Stimulated activated memory B cell treated with anti-CD40 and anti-IgM and Interleukin-4, amounts not matched to agents 10 μg/mL and 1 μg/mL and 100 μg/mL, for 72 hours (primary cell): ENCODE measurements at regions not wholly inside any gene's neighbourhood (a gene's known extent, or its start where the extent isn't known, plus 50 kb on each side); places are given as distances from the start of the nearest gene placed in this dataset.

ENCODE experiments used
- ATAC-seq: fragments of 150-1000 bp; cut with Tn5 transposase; 2 replicates; pipeline ENCODE4 v1.10.0; 2021
- H3K27ac Mint-ChIP-seq: one replicate; pipeline ENCODE4 v1.8.0; 2022; ENCODE audit warnings: mild to moderate bottlenecking, mixed read lengths
- H3K27me3 Mint-ChIP-seq: one replicate; pipeline ENCODE4 v1.8.0; 2022; ENCODE audit warnings: mixed read lengths
- H3K36me3 Mint-ChIP-seq: one replicate; pipeline ENCODE4 v1.8.0; 2022; ENCODE audit warnings: mixed read lengths
- H3K4me1 Mint-ChIP-seq: one replicate; pipeline ENCODE4 v1.8.0; 2022; ENCODE audit warnings: mixed read lengths
- H3K4me3 Mint-ChIP-seq: one replicate; pipeline ENCODE4 v1.8.0; 2022; ENCODE audit warnings: mild to moderate bottlenecking, moderate library complexity, mixed read lengths
- H3K9me3 Mint-ChIP-seq: one replicate; pipeline ENCODE4 v1.8.0; 2022; ENCODE audit warnings: mixed read lengths

DNA sequence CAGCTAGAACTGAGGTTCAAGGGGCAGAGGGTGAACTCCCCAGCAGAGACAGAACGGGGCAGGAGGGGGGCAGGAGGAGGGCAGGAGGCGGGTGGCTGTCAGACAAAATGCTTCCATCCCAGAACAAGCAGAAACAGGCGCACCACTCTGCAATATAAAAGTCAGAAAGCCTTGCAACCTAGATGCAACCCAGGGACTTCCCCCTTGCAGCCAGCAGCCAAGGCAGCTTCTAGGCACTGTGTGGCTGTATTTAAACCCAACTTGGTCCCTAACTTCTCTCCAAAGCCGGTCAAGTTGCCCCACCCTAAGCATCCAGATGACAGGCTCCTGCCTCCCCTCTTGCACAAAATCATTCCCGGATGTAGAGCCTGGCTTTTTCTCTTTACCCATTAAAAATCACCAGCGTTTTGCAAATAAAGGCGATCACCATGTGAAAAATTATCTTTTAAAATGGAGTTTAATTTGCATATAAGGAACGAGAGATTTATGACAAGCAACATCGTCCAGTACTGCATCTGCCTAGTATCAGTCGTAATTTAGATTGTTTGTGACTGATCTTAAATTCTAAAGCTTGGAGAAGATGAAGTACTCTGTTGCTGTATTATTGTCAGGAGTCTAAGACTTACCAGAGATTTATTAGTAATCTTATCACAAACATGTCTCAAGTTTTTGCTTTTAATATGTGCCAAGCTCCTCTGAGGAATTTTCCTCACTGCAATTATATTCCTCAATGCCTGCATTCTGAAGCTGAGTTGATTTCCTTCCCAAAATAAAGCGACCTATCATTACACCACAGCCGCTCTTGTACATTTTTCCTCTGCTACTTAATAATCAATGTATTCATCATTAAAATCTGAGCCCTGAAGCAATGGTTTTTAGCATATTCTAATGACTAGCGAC is 307.1 kb upstream of the ZNF507 start:
- H3K27ac Mint-ChIP-seq, result no peak overlapping the region

DNA sequence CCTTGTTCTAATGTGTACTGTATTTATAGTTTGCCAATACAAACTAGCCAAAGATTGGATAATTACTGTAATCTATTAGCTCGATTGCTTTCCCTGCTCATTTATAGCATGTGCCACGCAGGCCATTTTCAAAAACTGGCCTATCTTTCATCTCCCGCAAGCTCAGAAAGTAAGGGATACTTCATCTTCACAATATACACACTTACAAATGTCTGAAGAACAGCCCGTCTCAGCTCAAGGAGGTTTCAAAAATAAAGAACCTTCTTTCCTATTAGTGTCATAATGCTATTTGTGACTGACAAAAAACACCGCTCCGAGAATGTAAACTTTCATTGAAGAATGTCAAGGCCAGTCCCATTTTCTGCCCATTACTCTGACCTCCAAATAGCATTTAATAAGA is 306.4 kb upstream of the ZNF507 start:
- no peak overlapping the region for H3K4me3 Mint-ChIP-seq
- ATAC-seq, result no peak
- no peaks in the 10 kb centered on the region for H3K9me3 Mint-ChIP-seq
- H3K36me3 Mint-ChIP-seq, result no peaks in the 10 kb centered on the region
- H3K4me1 Mint-ChIP-seq, result no peaks in the 10 kb centered on the region
- no peak overlapping the region for H3K27ac Mint-ChIP-seq
- no peaks in the 10 kb centered on the region for H3K27me3 Mint-ChIP-seq

More for the DNA sequence above, 307.1 kb upstream of the ZNF507 start:
- Mint-ChIP-seq H3K36me3 (no peaks in the 10 kb centered on the region), H3K27me3 (no peaks in the 10 kb centered on the region), H3K4me1 (no peaks in the 10 kb centered on the region), H3K4me3 (no peak overlapping the region), H3K9me3 (no peaks in the 10 kb centered on the region)
- ATAC-seq, result no peak

DNA sequence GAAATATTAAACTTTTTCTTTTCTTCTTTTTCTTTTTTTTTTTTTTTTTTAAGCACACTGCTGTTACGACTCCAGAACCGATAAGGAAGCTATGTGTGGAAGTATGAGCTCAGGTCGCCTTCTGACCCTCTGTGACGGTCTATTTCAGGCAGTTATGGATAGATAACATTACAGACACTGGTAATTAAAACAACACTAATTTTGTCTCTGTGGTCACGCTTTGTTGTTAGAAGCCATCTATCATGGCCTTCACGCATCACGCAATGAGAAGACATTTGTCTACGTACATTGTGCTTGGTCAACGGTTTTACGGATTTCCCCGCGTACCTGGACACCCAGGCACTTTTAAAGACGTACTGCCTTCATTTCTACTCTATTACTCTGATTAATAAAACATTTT is 306.0 kb upstream of the ZNF507 start:
- H3K4me3 Mint-ChIP-seq, result no peak overlapping the region
- no peaks in the 10 kb centered on the region for H3K27me3 Mint-ChIP-seq
- no peaks in the 10 kb centered on the region for H3K4me1 Mint-ChIP-seq
- no peaks in the 10 kb centered on the region for H3K36me3 Mint-ChIP-seq
- no peaks in the 10 kb centered on the region for H3K9me3 Mint-ChIP-seq
- no peak for ATAC-seq
- no peak overlapping the region for H3K27ac Mint-ChIP-seq

GRCh38 chr19:32040236-32040635 is 305.2 kb upstream of the ZNF507 start:
- no peaks in the 10 kb centered on the region for H3K9me3 Mint-ChIP-seq
- H3K4me1 Mint-ChIP-seq, result no peaks in the 10 kb centered on the region
- ATAC-seq, result no peak
- no peaks in the 10 kb centered on the region for H3K27me3 Mint-ChIP-seq
- no peak overlapping the region for H3K27ac Mint-ChIP-seq
- H3K36me3 Mint-ChIP-seq, result no peaks in the 10 kb centered on the region
- no peak overlapping the region for H3K4me3 Mint-ChIP-seq

DNA sequence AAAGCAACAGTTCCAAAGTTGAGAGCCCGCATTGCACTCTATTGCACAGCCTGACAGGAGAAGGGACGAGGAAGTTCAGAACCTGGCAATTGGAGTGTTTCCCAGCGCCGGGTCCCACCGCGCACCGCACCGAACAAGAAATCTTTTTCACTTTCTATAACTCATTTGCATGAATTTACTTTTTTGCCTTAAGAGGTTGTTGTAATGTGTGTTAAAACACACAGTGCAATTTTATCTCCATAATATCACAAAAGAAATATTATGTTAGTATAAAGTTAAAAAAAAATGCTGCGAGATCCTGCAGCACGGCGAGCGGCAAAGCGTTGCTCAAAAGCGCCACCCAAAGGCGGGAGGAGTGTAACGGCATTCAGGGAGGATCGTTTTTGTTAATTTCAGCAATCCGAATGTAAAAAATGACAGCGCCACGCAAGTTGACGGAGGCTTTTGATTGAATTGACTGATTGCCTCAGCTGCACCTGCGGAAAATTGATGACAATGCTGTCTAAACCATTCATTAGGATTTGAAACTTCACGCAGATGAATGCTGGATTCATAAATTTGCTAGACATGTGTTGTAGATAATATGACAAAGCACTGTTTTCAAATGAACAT is 303.6 kb upstream of the ZNF507 start:
- Mint-ChIP-seq H3K27ac (no peak overlapping the region), H3K36me3 (no peaks in the 10 kb centered on the region), H3K4me3 (no peak overlapping the region), H3K9me3 (peaks cover 4% of the 10 kb centered on the region), H3K27me3 (peaks cover 9% of the 10 kb centered on the region), H3K4me1 (no peaks in the 10 kb centered on the region)
- ATAC-seq, result no peak

DNA sequence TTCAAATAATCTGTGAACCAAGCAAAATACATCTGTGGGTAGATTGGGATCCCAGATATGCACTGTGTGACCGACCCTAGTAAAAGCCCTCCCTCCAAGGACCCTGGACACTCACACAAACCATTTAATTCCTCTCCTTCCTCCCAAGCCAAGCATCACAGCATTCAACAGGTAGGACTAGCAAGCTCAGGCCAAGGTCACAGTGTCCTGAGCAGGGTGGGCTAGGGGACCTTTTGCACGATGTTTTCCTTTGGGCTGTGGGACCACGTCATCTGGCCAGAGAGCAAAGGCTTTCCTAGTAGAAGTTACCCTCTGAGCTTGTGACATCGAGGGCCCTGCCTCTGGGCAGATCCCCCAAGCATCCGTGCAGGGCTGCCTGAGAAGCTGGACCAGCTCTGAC is 297.6 kb upstream of the ZNF507 start:
- H3K27me3 Mint-ChIP-seq, result peaks cover 9% of the 10 kb centered on the region
- ATAC-seq, result no peak
- no peaks in the 10 kb centered on the region for H3K4me1 Mint-ChIP-seq
- H3K9me3 Mint-ChIP-seq, result peaks cover 11% of the 10 kb centered on the region
- H3K27ac Mint-ChIP-seq, result no peak overlapping the region
- H3K4me3 Mint-ChIP-seq, result no peak overlapping the region
- no peaks in the 10 kb centered on the region for H3K36me3 Mint-ChIP-seq

DNA sequence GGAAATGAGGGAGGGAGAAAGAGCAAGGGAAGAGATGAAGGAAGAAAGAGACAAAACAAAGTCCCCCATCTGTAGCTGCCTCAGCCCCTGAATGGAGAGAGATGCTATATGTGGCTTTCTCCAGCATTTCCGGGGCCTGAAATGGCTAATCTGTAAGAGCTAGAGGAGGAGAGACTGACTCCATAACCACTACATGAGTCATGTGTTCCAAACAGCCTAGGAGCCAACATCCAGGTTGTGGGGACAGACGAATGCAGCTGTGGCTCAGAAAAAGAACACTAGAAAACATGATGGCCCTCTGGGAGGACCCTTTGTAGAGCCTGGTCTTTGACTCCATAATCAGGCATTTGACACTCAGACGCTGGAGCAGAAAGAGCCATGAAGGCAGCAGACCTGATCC is 292.0 kb upstream of the ZNF507 start:
- H3K27me3 Mint-ChIP-seq, result no peaks in the 10 kb centered on the region
- no peak for ATAC-seq
- no peaks in the 10 kb centered on the region for H3K36me3 Mint-ChIP-seq
- peaks cover 19% of the 10 kb centered on the region for H3K9me3 Mint-ChIP-seq
- H3K4me3 Mint-ChIP-seq, result no peak overlapping the region
- no peaks in the 10 kb centered on the region for H3K4me1 Mint-ChIP-seq
- H3K27ac Mint-ChIP-seq, result no peak overlapping the region

DNA sequence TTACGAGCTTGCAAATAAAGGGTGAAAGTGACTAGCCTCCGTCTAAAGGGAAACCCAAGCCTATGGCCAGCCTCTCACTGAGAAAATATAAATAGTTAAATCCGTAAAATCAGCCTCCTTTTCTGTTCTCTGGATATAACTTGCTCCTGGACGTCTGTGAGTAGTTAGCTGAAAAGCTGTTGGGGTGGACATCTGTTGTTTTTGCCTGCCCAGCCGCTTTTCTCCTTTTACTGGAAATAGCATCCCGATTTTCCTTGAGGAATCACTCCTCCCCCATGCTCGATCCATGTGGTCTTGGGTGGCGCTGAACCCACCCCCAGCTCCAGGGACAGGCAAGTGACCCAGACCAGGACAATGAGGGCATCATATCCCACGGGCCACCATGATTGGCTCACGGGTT is 291.5 kb upstream of the ZNF507 start:
- H3K9me3 Mint-ChIP-seq, result peaks cover 19% of the 10 kb centered on the region
- no peaks in the 10 kb centered on the region for H3K4me1 Mint-ChIP-seq
- no peak overlapping the region for H3K4me3 Mint-ChIP-seq
- H3K27ac Mint-ChIP-seq, result no peak overlapping the region
- no peaks in the 10 kb centered on the region for H3K27me3 Mint-ChIP-seq
- H3K36me3 Mint-ChIP-seq, result no peaks in the 10 kb centered on the region
- no peak for ATAC-seq

DNA sequence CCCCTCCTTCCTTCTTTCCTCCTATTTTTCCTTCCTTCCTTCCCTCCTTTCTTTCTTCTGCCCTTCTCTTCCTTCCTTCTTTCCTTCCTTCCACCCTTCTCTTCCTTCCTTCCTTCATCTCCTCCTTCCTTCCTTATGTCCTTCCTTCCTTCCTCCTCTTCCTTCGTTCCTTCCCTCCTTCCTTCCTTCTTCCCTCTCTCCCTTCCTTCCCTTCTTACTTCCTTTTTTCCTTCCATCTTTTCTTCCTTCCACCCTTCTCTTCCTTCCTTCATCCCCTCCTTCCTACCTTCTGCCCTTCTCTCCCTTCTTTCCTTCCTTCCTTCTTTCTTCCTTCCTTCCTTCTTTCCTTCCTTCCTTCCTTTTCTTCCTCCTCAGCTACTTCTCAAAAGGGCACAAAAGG is 287.3 kb upstream of the ZNF507 start:
- Mint-ChIP-seq H3K27ac (no peak overlapping the region), H3K36me3 (no peaks in the 10 kb centered on the region), H3K27me3 (no peaks in the 10 kb centered on the region), H3K4me3 (no peak overlapping the region), H3K4me1 (no peaks in the 10 kb centered on the region), H3K9me3 (peaks cover 12% of the 10 kb centered on the region)
- ATAC-seq, result no peak

- Mint-ChIP-seq H3K4me1 (no peaks in the 10 kb centered on the region), H3K36me3 (no peaks in the 10 kb centered on the region), H3K9me3 (peaks cover 13% of the 10 kb centered on the region), H3K27ac (no peak overlapping the region), H3K4me3 (no peak overlapping the region), H3K27me3 (no peaks in the 10 kb centered on the region)
- no peak for ATAC-seq
Observed at GRCh38 chr19:32061315-32061714, 284.1 kb upstream of the ZNF507 start.

GRCh38 chr19:32063601-32064000 is 281.8 kb upstream of the ZNF507 start:
- Mint-ChIP-seq H3K36me3 (no peaks in the 10 kb centered on the region), H3K4me1 (no peaks in the 10 kb centered on the region), H3K9me3 (peaks cover 6% of the 10 kb centered on the region), H3K27me3 (no peaks in the 10 kb centered on the region), H3K4me3 (no peak overlapping the region), H3K27ac (no peak overlapping the region)
- no peak for ATAC-seq

DNA sequence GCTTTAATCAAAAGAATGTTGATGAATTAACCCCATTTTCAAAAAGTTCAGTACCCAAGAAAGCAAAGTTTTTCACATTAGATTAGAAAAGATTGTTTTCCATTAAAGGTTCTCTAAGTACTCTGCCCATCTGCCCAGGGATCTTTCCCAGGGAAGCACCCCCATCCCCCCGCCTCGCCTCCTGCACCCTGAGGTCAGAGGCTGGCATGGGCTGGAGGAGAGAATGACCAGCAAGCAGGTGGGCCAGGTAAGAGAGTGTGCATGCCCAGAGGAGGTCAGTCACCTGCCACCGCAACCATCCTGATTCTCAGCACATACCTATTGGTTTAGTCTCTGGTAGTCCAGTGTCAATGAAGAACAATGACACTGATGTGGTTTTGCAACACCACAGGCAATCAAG is 279.4 kb upstream of the ZNF507 start:
- Mint-ChIP-seq H3K27me3 (no peaks in the 10 kb centered on the region), H3K4me1 (no peaks in the 10 kb centered on the region), H3K4me3 (no peak overlapping the region), H3K36me3 (no peaks in the 10 kb centered on the region), H3K9me3 (peaks cover 4% of the 10 kb centered on the region), H3K27ac (no peak overlapping the region)
- no peak for ATAC-seq

DNA sequence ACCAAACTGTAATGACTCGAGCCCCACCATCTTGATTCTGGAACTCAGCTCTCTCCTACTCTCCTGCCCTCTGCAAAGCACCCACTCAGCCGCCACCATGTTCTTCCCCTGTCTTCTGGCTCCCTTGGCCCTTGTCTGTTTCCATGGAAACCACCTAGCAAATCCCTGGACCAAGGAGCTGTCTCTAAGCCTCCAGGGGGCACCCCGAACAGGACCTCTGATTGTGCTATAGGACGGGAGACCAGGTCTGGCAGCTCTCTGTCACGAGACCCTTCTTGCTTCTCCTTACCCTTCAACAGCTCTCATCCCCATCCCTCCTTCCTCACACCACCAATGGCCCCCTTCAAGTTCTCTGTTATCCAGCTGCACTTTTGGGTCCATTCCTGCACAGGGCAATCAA is 277.7 kb upstream of the ZNF507 start:
- no peak overlapping the region for H3K4me3 Mint-ChIP-seq
- H3K36me3 Mint-ChIP-seq, result no peaks in the 10 kb centered on the region
- H3K27me3 Mint-ChIP-seq, result no peaks in the 10 kb centered on the region
- peaks cover 6% of the 10 kb centered on the region for H3K9me3 Mint-ChIP-seq
- H3K4me1 Mint-ChIP-seq, result no peaks in the 10 kb centered on the region
- no peak for ATAC-seq
- no peak overlapping the region for H3K27ac Mint-ChIP-seq

DNA sequence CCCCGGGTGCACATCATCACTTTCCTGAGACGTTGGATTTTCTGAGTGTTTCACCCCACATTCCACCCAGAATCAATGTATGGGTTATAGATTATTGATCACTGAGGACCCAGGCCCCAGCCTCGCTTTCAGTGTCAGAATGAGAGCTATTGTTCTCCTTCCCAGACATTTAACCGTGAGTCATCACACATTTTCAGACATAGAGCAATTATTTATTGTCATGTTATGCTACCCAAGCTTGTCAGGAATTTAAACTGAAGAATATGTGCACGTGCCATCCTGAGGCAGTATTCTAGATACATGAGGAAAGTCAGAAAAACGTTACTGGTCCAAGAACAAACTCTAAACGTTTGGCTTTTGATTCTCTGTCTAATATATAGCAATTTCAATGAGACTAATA is 276.6 kb upstream of the ZNF507 start:
- ATAC-seq, result no peak
- no peaks in the 10 kb centered on the region for H3K4me1 Mint-ChIP-seq

GRCh38 chr19:32070101-32070500 is 275.3 kb upstream of the ZNF507 start:
- Mint-ChIP-seq H3K27ac (no peak overlapping the region), H3K27me3 (no peaks in the 10 kb centered on the region), H3K4me1 (no peaks in the 10 kb centered on the region), H3K9me3 (peaks cover 6% of the 10 kb centered on the region), H3K4me3 (no peak overlapping the region), H3K36me3 (no peaks in the 10 kb centered on the region)
- ATAC-seq, result no peak

More for the DNA sequence above, 276.6 kb upstream of the ZNF507 start:
- Mint-ChIP-seq H3K27ac (no peak overlapping the region), H3K36me3 (no peaks in the 10 kb centered on the region), H3K4me3 (no peak overlapping the region), H3K9me3 (peaks cover 7% of the 10 kb centered on the region), H3K27me3 (no peaks in the 10 kb centered on the region)

GRCh38 chr19:32082028-32082427 is 263.4 kb upstream of the ZNF507 start:
- ATAC-seq, result no peak
- Mint-ChIP-seq H3K27ac (no peak overlapping the region), H3K27me3 (no peaks in the 10 kb centered on the region), H3K9me3 (peaks cover 22% of the 10 kb centered on the region), H3K4me1 (no peaks in the 10 kb centered on the region), H3K36me3 (no peaks in the 10 kb centered on the region), H3K4me3 (no peak overlapping the region)
